GM04503 (cell line): ENCODE measurements at regions not wholly inside any gene's neighbourhood (a gene's known extent, or its start where the extent isn't known, plus 50 kb on each side); places are given as distances from the start of the nearest gene placed in this dataset.
"Not testable (repeated sequence)": the region's sequence is repeated elsewhere in the genome, so short reads cannot be mapped to it uniquely, and the experiment has no call there.

Source experiments
- DNase-seq: peaks from one replicate; pipeline ENCODE4 v3.0.0-alpha.2; 2012; ENCODE audit warnings: low read depth

DNA sequence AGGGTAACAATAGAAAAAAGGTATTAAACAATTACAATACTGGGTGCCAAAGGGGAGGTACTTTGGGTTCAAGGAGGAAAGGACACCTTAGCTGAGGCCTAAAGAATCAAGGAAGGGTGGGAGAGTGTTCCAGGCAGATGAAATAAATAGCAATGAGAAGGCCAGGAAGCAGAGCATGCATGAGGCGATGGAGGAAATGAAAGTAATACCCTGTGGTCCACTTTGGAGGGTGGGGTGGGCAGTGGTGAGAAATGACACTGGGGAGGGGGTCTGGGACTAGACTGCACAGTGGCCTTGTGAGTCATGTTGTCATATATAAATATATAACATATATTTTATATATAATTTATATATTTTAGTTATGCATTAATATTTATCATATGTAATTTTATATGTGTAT is 55.9 kb downstream of the BHLHE40 start:
- no peak for DNase-seq

DNA sequence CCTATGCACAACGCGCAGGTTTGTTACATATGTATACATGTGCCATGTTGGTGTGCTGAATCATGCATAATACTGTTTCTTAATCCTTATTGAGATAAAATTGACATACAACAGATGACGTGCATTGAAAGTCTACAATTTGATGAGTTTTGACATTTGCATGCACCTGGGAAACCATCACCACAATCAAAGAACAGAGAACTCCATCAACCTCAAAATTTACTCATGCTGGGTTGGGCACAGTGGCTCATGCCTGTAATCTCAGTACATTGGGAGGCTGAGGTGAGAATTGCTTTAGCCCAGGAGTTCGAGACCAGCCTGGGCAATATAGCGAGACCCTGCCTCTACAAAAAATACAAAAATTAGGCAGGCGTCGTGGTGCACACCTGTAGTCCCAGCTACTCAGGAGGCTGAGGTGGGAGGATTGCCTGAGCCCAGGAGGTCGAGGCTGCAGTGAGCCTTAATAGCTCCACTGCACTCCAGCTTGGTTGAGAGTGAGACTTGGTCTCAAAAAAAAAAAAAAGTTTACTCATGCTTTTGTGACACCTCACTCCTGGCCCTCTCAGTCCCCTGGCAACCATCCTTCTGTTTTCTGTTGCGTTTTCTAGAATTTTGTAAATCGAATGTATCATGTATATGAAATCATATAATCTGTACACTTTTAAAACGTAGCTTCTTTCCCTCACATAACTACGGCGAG is 56.6 kb downstream of the BHLHE40 start:
- DNase-seq = no peak

DNA sequence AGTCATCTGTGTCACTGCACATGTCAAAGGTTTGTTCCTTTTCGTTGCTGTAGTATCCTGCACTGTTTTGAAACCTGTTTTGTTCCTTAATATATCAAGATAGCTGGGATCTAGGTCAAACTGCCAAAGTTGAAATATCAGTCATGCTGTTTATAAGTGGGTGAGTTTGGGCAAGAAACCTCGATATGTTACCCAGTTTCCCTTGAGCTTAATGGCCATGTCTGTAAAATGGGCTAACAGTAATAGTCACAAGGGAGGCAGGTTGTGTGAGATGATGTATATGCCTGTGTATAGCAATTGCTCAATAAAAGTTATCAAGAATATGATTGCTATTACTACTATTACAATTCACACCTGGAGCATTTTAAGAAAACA is 57.1 kb downstream of the BHLHE40 start:
- no peak for DNase-seq

DNA sequence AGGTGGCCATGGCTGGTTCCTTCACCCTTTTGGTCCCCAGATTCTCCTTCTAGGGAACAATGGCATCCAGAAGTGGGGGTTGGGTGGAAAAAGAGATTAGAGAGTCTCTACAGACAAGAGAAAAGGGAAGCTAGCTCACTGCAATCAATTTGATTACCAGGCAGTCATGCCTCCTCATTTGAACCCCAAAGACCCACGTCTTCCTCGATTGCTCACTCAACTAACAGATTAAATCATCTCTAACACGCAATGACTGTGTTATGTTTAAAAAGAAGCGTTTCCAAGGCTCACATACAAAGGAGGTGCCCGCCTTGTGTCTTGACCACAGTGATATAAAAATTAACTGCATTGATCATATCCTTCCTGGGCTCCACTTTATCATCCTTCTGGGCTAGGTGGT is 57.6 kb downstream of the BHLHE40 start:
- no peak for DNase-seq

DNA sequence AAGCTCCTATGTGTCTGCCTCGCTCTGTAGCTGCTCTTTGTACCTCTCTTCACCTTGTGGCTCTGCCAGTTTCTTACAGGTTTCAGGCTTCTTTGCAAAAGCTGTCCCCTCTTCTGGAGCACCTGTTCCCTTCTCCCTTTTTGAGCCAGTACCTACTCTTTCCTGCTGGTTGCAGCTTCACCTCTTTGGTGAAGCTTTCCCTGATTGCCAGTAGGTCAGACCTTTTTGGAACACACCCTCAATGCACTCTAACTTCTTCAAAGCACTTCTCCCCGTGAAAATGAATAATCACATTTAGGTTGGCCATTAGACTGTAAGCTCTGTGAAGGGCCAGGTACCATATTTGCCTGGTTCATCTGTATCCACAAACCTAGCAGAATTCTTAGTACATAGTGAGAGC is 60.3 kb downstream of the BHLHE40 start:
- DNase-seq = no peak

DNA sequence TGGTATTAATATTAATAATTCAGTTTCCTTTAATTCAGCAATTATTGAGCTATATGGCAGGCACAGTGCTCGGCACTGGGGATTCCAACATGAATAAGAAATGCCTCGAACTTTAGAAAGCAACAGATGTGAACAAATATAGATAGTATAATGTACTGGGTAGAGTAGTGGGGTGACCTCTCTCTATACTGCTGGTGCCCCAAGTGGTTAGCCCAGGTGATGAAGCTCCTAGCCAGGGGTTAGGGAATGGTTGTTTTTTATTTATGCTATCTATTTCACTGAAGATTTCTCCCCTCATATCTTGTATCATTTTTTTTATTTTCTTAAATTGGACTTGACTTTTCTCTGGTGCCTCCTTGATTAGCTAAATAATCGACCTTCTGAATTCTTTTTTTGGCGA is 62.1 kb downstream of the BHLHE40 start:
- DNase-seq = no peak

DNA sequence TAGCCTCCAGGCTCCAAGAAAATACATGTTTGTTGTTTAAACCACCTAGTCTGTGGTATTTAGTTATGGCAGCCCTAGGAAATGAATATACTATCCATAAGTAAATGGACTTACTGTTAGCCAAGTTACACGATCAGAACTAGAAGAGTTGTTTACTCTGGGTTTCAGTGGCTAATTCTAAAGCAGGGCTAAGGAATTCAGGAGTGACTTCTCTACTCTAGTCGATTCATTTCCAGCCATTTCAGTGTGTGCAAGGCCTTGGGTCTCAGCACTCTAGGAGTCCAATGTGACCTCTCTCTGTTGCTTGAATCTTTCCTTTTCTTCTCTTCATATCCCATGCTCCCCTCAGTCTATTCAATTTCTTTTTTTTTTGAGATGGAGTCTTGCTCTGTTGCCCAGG is 66.7 kb downstream of the BHLHE40 start:
- DNase-seq = no peak

DNA sequence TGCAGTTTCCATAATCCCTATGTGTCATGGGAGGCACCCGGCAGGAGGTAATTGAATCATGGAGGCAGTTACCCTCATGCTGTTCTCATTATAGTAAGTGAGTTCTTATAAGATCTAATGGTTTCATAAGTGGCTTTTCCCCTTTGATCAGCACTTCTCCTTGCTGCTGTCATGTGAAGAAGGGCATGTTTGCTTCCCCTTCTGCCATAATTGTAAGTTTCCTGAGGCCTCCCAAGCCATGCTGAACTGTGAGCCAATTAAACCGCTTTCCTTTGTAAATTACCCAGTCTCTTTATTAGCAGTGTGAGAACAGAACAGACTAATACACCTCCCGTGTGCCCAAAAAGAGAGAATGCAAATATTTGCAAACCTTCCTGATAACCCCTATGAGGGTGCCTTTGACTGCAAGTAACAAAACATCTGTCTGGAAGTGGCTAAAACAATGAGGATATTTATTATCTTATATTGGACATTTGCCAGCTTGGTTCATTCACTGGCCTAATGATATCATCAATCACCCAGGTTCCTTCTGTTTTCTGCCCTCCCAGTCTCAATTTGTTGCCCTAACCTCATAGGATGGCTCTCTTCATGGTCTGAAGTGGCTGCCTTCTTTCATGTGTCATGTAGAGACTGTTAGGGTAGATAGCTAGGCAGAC is 68.7 kb downstream of the BHLHE40 start:
- no peak for DNase-seq

DNA sequence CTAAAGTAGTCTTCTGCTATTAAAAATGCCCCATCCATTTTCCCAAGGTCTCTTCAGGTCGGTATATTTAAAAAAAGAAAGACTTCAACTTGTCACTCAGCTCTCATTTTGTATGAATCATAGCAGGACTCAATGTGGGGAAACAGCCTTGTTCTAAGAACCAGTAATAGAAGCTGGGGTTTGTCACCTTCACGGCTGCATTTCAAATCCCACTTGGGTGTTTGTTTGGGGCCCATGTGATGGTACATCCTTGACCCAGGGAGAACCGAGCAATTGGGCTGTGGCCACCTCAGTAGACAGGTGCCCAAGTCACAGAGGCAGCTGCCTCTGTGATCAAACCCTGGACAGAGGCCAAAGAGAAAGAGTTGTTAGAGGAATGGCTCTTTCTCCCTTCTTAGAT is 70.3 kb upstream of the ARL8B start:
- no peak for DNase-seq

DNA sequence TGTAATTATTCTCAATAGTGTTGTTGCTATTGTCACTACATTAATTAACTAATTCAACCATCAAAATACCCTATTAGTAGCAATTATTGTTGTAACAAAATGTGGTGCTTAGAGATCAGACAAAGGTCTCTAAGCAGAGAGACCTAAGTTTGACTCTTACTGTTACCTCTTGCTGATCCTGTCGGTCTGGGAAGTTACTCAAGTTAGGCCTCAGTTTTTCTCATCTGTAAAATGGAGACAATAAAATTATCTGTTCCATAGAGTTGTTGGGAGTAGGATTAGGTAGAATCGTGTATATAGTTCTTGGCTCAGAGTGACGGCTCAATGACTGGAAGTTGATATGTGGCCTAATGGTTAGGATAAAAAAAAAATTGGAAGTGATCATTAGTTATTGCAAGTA is 69.8 kb upstream of the ARL8B start:
- DNase-seq = no peak

DNA sequence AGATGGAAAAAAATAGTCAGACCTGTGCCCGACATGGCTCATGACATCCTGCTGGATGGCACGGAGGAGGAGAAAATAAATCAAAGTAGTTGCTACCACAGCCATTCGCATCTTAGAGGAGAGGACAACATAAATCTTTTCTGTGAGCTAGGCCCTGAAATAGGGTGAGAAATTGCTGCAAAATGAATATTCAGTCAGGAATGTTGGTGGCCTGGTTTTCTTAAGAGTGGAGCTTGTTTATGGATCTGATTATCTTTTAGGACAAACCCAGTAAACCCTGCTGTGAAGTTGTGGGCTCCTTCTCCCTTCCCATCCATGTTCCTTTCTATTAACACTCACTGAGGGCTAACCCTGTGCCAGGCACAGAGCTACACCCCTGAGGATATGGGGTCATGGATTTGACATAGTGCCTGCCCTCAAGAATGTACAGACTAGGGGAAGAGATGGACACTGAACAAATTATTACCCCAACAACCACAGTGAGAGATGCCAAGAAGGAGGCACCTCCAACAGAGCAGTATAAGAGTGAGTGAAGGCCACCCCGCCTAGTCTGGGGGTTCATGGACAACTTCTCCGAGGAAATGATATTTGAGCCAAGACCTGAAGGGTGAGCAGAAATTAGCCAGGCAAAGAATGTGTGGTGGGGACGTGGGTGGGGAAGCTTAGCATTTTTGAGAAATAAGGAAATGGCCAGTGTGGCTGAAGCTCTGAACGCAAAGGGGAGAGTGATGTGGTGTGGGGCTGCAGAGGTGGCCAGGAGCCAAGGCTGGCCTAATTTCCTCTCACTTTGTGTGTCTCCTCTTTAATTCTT is 68.9 kb upstream of the ARL8B start:
- peak; percentile 68 for DNase-seq

DNA sequence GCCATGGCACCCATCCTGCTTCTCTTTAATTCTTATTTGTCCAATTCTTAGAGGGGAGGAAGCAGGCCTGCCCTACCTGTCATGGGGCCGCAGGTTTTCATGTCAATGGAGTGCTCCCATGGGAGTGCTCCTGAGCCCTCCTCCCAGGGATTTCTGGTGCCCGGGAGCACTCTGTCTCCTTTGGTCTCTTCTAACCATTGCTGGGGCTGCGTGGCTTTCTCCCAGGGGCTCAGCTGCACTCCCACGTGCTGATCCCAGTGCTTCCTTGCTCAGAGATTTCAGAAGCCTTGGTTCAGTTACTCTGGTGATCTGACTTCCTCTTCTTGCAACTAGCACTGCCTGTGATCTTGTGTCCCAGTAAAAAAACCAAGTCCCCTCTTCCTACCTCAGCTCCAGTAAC is 68.0 kb upstream of the ARL8B start:
- DNase-seq = no peak

DNA sequence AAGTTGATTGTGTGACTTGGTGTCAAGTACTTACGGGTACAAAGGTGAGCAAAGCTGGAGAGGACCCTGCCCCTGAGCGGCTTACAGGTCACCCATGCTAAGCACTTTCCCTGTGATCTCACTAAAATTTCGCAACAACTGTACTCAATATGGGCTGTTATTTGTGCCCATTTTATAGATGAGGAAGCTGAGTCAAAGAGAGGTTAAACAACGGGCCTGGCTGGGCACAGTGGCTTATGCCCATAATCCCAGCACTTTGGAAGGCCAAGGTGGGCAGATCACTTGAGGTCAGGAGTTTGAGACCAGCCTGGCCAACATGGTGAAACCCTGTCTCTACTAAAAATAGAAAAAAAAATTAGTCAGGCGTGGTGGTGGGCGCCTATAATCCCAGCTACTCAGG is 67.5 kb upstream of the ARL8B start:
- not testable (repeated sequence) for DNase-seq

DNA sequence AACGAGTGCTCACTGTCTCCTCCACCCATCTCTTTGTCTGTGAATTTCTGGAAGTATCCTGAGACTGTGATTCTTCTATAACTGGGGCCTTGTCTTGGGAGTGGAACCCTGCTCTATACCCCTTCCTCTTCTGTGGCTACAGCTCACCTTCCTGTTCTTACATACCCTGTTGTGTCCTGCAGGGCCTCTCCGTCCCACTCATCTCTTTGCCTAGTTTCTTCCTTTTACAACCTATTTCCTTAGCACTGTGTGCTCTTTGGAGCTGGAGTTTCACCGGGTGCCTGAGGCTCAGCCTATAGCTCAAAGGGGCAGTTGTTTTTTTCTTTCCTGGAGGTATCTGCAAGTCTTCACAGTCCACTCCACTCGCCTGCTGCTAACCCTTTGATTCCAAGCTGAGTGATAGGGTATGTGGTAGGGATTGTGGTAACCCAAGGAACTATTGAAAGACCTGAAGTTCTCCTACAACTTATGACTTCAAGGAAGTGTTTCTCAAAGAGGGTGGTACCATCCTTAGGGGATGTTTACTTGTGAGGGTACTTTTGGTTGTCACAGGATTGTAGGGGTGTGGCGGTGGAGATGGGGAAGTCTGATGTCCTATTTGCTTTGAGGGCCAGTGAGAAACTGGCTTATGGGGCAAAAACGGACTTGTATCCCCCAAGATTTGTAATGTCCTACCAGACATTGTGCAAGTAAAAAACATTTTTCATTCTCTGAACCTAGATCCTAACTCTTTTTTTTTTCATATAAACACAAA is 66.6 kb upstream of the ARL8B start:
- no peak for DNase-seq

DNA sequence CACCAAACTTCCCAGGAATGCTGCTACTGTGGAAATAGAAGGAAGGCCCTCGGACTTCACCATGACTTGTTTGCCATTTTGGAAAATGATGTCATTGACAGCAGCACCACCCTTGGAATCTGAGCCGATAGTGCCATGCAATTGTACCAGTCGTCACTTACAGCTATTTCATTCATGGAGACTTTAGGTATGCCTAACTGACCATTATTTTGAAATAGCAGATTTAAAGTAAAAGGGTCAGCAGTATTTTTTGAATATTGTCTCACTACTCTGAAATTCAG is 66.0 kb upstream of the ARL8B start:
- DNase-seq = no peak

DNA sequence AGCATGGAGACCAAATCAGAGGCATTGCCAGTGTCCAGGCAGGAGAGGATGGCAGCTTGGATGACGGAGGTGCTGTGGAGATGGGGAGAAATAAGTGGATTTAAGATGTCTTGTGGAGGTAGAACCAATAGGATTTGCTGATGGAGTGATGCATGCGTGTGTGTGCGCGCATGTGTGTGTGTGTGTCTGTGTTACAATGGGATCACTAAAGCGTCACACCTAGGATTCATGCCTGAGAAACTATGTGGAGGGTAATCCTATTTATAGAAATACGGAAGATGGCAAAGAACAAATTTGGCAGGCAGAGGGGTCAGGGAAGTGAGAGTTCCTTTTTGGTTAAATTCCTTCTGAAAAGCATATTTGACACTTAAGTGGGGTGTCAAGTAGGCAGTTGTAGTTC is 64.8 kb upstream of the ARL8B start:
- DNase-seq = no peak

DNA sequence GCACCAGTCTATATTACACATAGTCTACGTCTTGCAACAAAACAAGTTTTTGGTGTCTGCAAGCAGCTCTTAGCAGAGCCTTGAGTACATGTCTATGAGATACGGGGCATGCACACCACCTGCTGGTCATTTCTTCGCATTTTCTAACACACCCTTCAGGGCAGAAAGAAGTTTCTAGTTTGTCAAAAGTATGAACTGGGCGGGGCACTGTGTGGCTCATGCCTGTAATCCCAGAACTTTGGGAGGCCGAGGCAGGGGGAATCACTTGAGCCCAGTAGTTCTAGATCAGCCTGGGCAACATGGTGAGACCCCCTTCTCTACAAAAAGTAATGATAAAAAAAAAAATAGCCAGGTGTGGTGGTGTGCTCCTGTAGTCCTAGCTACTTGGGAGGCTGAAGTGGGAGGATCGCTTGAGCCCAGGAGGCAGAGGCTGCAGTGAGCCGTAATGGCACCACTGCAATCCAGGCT is 64.2 kb upstream of the ARL8B start:
- DNase-seq = peak; percentile 57

DNA sequence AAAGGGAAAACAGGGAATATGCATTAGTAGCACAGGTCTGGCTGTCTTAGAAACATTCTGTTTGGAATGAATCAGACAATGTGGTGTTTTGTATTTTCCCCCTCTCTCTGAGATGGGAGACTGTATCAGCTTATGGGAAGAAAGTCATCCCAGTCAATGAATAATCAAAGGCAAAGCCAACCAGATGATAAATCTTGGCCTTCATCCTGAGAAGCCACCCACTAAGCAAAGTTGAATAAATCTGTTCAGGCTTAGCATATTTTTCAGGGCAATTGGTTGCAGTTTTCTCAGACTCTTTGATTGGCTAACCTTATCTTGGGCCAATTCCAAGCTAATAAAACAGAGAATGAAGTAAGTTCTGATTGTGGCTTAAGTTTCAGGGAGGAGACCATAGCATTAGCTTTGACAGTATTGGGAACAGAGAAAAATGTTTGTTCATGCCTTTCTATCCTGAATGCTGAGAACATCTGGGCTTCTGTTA is 63.6 kb upstream of the ARL8B start:
- DNase-seq = peak; percentile 79

DNA sequence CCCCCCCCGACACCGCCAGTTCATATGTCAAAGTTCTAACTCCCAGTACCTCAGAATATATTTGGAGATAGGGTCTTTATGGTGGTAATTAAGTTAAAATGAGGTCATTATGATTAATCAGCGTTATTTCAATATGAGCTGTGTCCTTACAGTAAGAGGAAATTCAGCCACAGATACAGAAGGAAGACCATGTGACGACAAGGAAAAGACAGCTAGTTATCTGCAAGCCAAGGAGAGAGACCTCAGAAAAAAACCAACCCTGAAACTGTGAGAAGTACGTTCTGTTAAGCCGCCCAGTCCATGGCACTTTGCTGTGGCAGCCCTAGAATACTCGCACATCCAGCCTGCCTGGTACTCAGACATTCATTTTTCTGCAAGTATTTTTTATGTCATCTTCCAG is 62.3 kb upstream of the ARL8B start:
- DNase-seq = no peak

DNA sequence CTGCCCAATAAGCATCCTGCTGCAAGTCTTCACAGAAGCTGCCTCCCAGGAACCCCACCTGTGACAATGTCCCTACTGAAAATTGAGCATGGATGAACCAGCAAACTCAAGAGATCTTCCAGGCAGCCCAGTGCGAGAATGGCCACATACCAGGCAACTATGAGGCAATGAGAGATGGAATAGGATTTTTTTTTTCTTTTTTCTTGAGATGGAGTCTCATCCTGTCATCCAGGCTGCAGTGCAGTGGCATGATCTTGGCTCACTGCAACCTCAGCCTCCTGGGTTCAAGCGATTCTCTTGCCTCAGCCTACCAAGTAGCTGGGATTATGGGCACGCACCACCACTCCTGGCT is 60.9 kb upstream of the ARL8B start:
- no peak for DNase-seq

DNA sequence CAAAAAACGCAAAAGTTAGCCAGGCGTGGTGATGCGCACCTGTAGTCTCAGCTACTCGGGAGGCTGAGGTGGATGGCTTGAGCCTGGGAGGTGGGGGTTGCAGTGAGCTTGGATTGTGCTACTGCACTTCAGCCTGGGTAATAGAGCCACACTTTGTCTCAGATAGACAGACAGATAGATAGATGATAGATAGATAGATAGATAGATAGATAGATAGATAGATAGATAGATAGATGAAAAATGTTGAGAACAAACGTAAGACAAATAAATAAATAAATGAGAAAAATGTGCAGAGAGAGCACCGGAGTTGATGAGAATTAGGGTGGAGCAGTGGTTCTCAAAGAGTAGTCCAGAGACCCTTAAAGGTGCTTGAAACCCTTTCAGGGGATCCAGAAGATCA is 58.4 kb upstream of the ARL8B start:
- DNase-seq = no peak

DNA sequence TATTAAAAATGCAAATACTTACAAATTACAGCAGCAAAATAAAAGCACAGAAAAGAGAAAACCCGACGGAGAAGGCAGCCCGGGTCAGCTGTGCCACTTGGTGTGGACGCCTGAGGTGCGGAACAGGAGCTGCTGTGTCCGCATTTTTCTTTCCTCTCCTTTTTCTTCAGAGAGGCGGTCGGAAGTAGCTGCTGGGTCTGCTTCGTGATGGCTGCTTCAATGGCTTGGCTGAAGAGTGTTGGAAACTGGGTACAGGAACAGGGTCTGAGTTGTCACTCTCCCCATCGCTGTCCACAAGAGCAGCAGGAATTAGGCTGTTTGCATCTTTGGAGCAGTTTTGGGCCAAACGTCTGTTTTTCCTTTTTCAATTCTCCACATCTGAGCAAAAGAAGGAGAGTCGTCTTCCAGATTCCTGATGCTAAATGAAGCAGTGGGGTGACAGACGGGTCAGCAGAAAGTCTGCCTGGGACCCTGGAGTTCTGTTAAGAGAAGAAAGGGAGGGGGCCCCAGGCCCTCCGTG is 53.5 kb upstream of the ARL8B start:
- no peak for DNase-seq

DNA sequence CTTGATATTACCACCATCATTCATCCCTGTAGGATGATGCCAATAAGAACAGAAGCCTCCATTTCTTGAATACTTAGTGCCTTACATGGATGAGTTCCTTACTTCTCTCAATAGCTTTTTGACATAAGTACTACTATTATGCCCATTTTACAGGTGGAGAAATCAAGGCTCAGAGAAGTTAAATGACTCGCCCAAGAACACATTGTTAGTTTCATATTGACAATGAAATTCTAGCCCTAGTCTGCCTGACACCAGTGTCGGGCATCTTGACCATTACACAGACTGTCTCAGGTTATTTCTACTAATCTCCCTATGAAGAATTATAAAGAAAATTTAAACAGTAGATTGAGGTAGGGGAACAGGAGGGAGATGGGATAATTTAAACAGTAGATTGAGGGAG is 52.5 kb upstream of the ARL8B start:
- DNase-seq = no peak
